ENCODE measurements at regions not wholly inside any gene's neighbourhood (a gene's known extent, or its start where the extent isn't known, plus 50 kb on each side); places are given as distances from the start of the nearest gene placed in this dataset.

DNA sequence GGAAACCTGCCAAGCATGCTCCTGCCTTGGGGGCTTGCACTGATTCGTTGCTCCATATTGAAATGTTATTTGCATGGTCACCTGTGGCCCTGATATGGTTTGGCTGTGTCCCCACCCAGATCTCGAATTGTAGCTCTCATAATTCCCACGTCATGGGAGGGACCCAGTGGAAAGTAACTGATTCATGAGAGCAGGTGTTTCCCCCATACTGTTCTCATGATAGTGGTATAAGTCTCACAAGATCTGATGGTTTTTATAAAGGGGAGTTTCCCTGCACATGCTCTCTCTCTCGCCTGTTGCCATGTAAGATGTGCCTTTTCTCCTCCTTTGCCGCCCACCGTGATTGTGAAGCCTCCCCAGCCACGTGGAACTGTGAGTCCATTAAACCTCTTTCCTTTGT is 402.4 kb downstream of the ETS1 start:
- no peaks in the 10 kb centered on the region for H3K4me1 ChIP-seq (ENCODE audit: control insufficient read depth, low read length)
- H3K79me2 ChIP-seq (ENCODE audit: control insufficient read depth, low read length), result no peaks in the 10 kb centered on the region
- H3K27ac ChIP-seq (ENCODE audit: low read depth, low read length), result no peak overlapping the region
- H3K9me3 ChIP-seq (ENCODE audit: control insufficient read depth, insufficient read depth, low read length), result peaks cover 8% of the 10 kb centered on the region; the same call in 1 of the 2 replicates
- no peaks in the 10 kb centered on the region for H3K36me3 ChIP-seq (ENCODE audit: control insufficient read depth, low read length)
- H3K4me2 ChIP-seq (ENCODE audit: low read length), result no peak overlapping the region
- no peak for TF ChIP-seq EZH2phosphoT487 (IDR thresholded peaks at IDR 0.05; ENCODE audit: borderline replicate concordance, low read length)
- TF ChIP-seq, protein P1, sequence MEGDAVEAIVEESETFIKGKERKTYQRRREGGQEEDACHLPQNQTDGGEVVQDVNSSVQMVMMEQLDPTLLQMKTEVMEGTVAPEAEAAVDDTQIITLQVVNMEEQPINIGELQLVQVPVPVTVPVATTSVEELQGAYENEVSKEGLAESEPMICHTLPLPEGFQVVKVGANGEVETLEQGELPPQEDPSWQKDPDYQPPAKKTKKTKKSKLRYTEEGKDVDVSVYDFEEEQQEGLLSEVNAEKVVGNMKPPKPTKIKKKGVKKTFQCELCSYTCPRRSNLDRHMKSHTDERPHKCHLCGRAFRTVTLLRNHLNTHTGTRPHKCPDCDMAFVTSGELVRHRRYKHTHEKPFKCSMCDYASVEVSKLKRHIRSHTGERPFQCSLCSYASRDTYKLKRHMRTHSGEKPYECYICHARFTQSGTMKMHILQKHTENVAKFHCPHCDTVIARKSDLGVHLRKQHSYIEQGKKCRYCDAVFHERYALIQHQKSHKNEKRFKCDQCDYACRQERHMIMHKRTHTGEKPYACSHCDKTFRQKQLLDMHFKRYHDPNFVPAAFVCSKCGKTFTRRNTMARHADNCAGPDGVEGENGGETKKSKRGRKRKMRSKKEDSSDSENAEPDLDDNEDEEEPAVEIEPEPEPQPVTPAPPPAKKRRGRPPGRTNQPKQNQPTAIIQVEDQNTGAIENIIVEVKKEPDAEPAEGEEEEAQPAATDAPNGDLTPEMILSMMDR (IDR thresholded peaks at IDR 0.05; ENCODE audit: low read depth, low read length, poor library complexity, severe bottlenecking), result no peak
- no peaks in the 10 kb centered on the region for H3F3A ChIP-seq (ENCODE audit: control insufficient read depth, insufficient read depth)
- H3K9me2 ChIP-seq (replicated peaks; ENCODE audit: control insufficient read depth, low read length), result no peaks in the 10 kb centered on the region
- no peaks in the 10 kb centered on the region for H3K27me3 ChIP-seq (ENCODE audit: control insufficient read depth, low read length)
- no peaks in the 10 kb centered on the region for H4K20me1 ChIP-seq (ENCODE audit: control insufficient read depth, insufficient read depth, low read depth, low read length)
- no peak overlapping the region for H3K4me3 ChIP-seq (ENCODE audit: low read length)

DNA sequence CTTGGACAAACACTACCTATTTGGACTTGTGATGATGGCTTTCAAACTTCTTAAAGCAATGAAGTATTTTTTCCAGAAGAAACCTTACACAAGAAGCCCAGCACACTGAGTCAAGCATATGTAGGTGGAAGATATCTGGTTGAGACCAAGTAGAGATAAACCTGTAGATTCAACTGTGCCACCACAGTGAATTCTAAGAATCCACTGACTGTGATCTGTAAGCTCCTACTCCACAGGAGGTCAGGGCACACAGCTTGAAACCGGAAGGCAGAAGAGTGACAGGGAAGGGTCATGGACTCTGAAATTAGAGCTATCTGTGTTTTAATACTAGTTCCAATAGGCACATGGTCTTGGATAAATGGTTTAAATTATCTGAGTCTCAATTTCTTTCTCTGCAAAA is 404.5 kb downstream of the ETS1 start:
- TF ChIP-seq, protein P1 (IDR thresholded peaks at IDR 0.05; ENCODE audit: low read depth, low read length, poor library complexity, severe bottlenecking), result no peak
- no peak for TF ChIP-seq EZH2phosphoT487 (IDR thresholded peaks at IDR 0.05; ENCODE audit: borderline replicate concordance, low read length)
- Histone ChIP-seq H3K4me2 (ENCODE audit: low read length) (no peak overlapping the region), H3K27me3 (ENCODE audit: control insufficient read depth, low read length) (no peaks in the 10 kb centered on the region), H3K4me3 (ENCODE audit: low read length) (no peak overlapping the region), H3K79me2 (ENCODE audit: control insufficient read depth, low read length) (no peaks in the 10 kb centered on the region), H3K9me3 (ENCODE audit: control insufficient read depth, insufficient read depth, low read length) (peaks cover 8% of the 10 kb centered on the region; the same call in 1 of the 2 replicates), H3K9me2 (replicated peaks; ENCODE audit: control insufficient read depth, low read length) (no peaks in the 10 kb centered on the region), H3F3A (ENCODE audit: control insufficient read depth, insufficient read depth) (no peaks in the 10 kb centered on the region), H3K4me1 (ENCODE audit: control insufficient read depth, low read length) (no peaks in the 10 kb centered on the region), H3K27ac (ENCODE audit: low read depth, low read length) (no peak overlapping the region), H4K20me1 (ENCODE audit: control insufficient read depth, insufficient read depth, low read depth, low read length) (no peaks in the 10 kb centered on the region), H3K36me3 (ENCODE audit: control insufficient read depth, low read length) (no peaks in the 10 kb centered on the region)

DNA sequence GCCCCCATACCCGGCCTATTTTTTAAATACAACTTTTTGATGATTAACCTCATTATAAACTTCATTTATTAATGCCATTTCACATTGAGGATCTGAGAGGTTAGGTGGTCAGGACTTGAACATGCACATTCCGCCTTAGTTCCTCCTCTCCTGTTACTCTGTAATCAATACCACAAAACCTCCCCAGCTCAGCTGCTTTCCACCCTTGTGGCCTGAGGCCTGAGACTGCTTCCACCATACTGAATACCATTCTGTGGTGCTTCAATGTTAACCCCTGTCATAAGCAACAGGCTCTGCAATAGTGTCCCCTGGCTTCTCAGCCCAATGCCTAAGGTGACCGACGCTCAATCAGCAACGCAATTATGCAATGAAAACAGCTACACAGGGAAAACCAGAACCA is 405.4 kb downstream of the ETS1 start:
- peaks cover 8% of the 10 kb centered on the region; the same call in 1 of the 2 replicates for H3K9me3 ChIP-seq (ENCODE audit: control insufficient read depth, insufficient read depth, low read length)
- H3K27me3 ChIP-seq (ENCODE audit: control insufficient read depth, low read length), result no peaks in the 10 kb centered on the region
- H4K20me1 ChIP-seq (ENCODE audit: control insufficient read depth, insufficient read depth, low read depth, low read length), result no peaks in the 10 kb centered on the region
- no peaks in the 10 kb centered on the region for H3K36me3 ChIP-seq (ENCODE audit: control insufficient read depth, low read length)
- H3K4me3 ChIP-seq (ENCODE audit: low read length), result no peak overlapping the region
- H3K4me2 ChIP-seq (ENCODE audit: low read length), result no peak overlapping the region
- no peaks in the 10 kb centered on the region for H3F3A ChIP-seq (ENCODE audit: control insufficient read depth, insufficient read depth)
- H3K4me1 ChIP-seq (ENCODE audit: control insufficient read depth, low read length), result no peaks in the 10 kb centered on the region
- no peak overlapping the region for H3K27ac ChIP-seq (ENCODE audit: low read depth, low read length)
- H3K9me2 ChIP-seq (replicated peaks; ENCODE audit: control insufficient read depth, low read length), result no peaks in the 10 kb centered on the region
- no peaks in the 10 kb centered on the region for H3K79me2 ChIP-seq (ENCODE audit: control insufficient read depth, low read length)
- no peak for TF ChIP-seq EZH2phosphoT487 (IDR thresholded peaks at IDR 0.05; ENCODE audit: borderline replicate concordance, low read length)
- TF ChIP-seq, protein P1 (IDR thresholded peaks at IDR 0.05; ENCODE audit: low read depth, low read length, poor library complexity, severe bottlenecking), result no peak

Measured in DOHH2 (cell line).